B cell (primary cell): ENCODE measurements at regions not wholly inside any gene's neighbourhood (a gene's known extent, or its start where the extent isn't known, plus 50 kb on each side); places are given as distances from the start of the nearest gene placed in this dataset.

ENCODE experiments used
- ATAC-seq: fragments of 200-7000 bp; cut with Tn5 transposase; one replicate; pipeline ENCODE4 v1.10.0; 2021; ENCODE audit warnings: low read depth, mild to moderate bottlenecking, moderate number of reproducible peaks, moderate library complexity
- CTCF ChIA-PET: fragments of 350-600 bp; sonication (Branson Sonifier 250); formaldehyde crosslinking; loops from one replicate; lab custom pipeline; 2021; ENCODE audit warnings: antibody characterized with exemption, inconsistent platforms; lab: Charles Lee
- POLR2A ChIA-PET: fragments of 350-600 bp; sonication (Branson Sonifier 250); formaldehyde crosslinking; loops from one replicate; lab custom pipeline; 2021; ENCODE audit warnings: antibody characterized with exemption; lab: Charles Lee
- DNase-seq: peaks from one replicate; pipeline ENCODE4 v3.0.0; 2013
- H2AFZ ChIP-seq: 2 replicates; pipeline ENCODE4 v1.6.1; 2012; ENCODE audit warnings: mild to moderate bottlenecking, low read depth, low read length; ENCODE audit not compliant: insufficient read depth, poor library complexity, severe bottlenecking
- H3K27ac ChIP-seq, 2 donors: 1 replicate in 1 of 2; 2 replicates in 1 of 2; pipeline ENCODE4 v1.5.1; 2012 to 2013; ENCODE audit warnings: low read length in 2 of 2, mild to moderate bottlenecking in 2 of 2, moderate library complexity in 1 of 2
- H3K27me3 ChIP-seq, 4 experiments: fragments of 200-600 bp in 1 of 4; sonication (generic) in 1 of 4; replicated peaks in 1 of 4; 1 replicate in 2 of 4; 2 replicates in 2 of 4; pipeline versions ENCODE4 v1.6.1 to v1.7.0; 2013 to 2016; ENCODE audit warnings: low read length in 3 of 4, mild to moderate bottlenecking in 2 of 4, mixed read lengths in 1 of 4, moderate library complexity in 1 of 4; ENCODE audit not compliant: insufficient read depth in 4 of 4, control insufficient read depth in 3 of 4; ENCODE audit errors: control extremely low read depth in 1 of 4
- H3K36me3 ChIP-seq, 2 experiments: replicated peaks in 1 of 2; 1 replicate in 1 of 2; 2 replicates in 1 of 2; pipeline versions ENCODE4 v1.6.1 to v1.7.1; 2013; ENCODE audit warnings: low read length in 1 of 2; ENCODE audit not compliant: insufficient read depth in 2 of 2, control insufficient read depth in 1 of 2; ENCODE audit errors: control extremely low read depth in 1 of 2, extremely low read depth in 1 of 2
- H3K4me1 ChIP-seq, 2 donors: fragments of 200-600 bp in 1 of 2; sonication (generic) in 1 of 2; 1 replicate in 1 of 2; 2 replicates in 1 of 2; pipeline versions ENCODE4 v1.5.1 to v1.6.1; 2013 to 2017; ENCODE audit warnings: low read length in 2 of 2; ENCODE audit not compliant: control insufficient read depth in 2 of 2, insufficient read depth in 2 of 2
- H3K4me2 ChIP-seq: replicated peaks from 2 replicates; pipeline ENCODE3; 2012; ENCODE audit warnings: mild to moderate bottlenecking, low read depth, low read length; ENCODE audit not compliant: poor library complexity, severe bottlenecking
- H3K4me3 ChIP-seq, 5 experiments: fragments of 200-600 bp in 1 of 5; sonication (generic) in 1 of 5; 1 replicate in 3 of 5; 2 replicates in 2 of 5; pipeline versions ENCODE4 v1.5.1 to v1.7.0; 2011 to 2016; ENCODE audit warnings: low read length in 4 of 5, mild to moderate bottlenecking in 4 of 5, low read depth in 2 of 5, control low read depth in 1 of 5, moderate library complexity in 1 of 5; ENCODE audit not compliant: insufficient read depth in 1 of 5; ENCODE audit errors: control extremely low read depth in 1 of 5, extremely low read depth in 1 of 5
- H3K79me2 ChIP-seq: fragments of 200-600 bp; sonication (generic); one replicate; pipeline ENCODE4 v1.6.0; 2016; ENCODE audit warnings: low read length; ENCODE audit not compliant: control insufficient read depth, insufficient read depth
- H3K9ac ChIP-seq: fragments of 200-600 bp; sonication (generic); 2 replicates; pipeline ENCODE4 v1.6.1; 2017; ENCODE audit warnings: mild to moderate bottlenecking, low read length, moderate library complexity
- H3K9me3 ChIP-seq, 3 donors: one replicate each; pipeline versions ENCODE4 v1.6.1 to v1.7.1; 2013; ENCODE audit warnings: low read length in 2 of 3; ENCODE audit not compliant: control insufficient read depth in 2 of 3, insufficient read depth in 1 of 3; ENCODE audit errors: control extremely low read depth in 1 of 3
- H4K20me1 ChIP-seq: 2 replicates; pipeline ENCODE4 v1.6.0; 2012; ENCODE audit warnings: mild to moderate bottlenecking, low read length; ENCODE audit not compliant: insufficient read depth, control insufficient read depth, poor library complexity, severe bottlenecking
- H3K27ac Mint-ChIP-seq: one replicate; pipeline ENCODE4 v1.8.0; 2021; ENCODE audit warnings: mixed read lengths
- H3K27me3 Mint-ChIP-seq: one replicate; pipeline ENCODE4 v1.8.0; 2021; ENCODE audit warnings: mixed read lengths
- H3K4me1 Mint-ChIP-seq: one replicate; pipeline ENCODE4 v1.8.0; 2021; ENCODE audit warnings: mixed read lengths
- H3K4me3 Mint-ChIP-seq: one replicate; pipeline ENCODE4 v1.8.0; 2021; ENCODE audit warnings: mixed read lengths
- H3K9me3 Mint-ChIP-seq: one replicate; pipeline ENCODE4 v1.8.0; 2022; ENCODE audit warnings: mixed read lengths; ENCODE audit not compliant: insufficient read depth
- CTCF ChIP-seq: fragments of 200-600 bp; IDR thresholded peaks from one replicate; pipeline ENCODE4 v1.8.0; 2022; ENCODE audit warnings: antibody characterized with exemption, mild to moderate bottlenecking
- EZH2 ChIP-seq: IDR thresholded peaks from 2 replicates; pipeline ENCODE4 v1.6.1; 2012; ENCODE audit warnings: borderline replicate concordance, low read depth, mild to moderate bottlenecking, moderate library complexity, low read length; ENCODE audit not compliant: insufficient read depth, poor library complexity, severe bottlenecking
- WGBS: methylation state at CpG from one replicate; pipeline ENCODE4 v1.1.5; 2013; ENCODE audit warnings: missing lambda C conversion rate; ENCODE audit not compliant: insufficient coverage; 5-methylcytosine and 5-hydroxymethylcytosine counted together
- intact Hi-C: fragments of 100-400 bp; cut with micrococcal nuclease; formaldehyde crosslinking; loops from one replicate; pipeline ENCODE4 v1.10.0; 2022

GRCh38 chr4:83894831-83895230 lies 358.9 kb downstream of the GPAT3 start:
- H3K4me3 Mint-ChIP-seq, result no peak overlapping the region
- 50% methylated on average over 1 of the region's 1 CpG for WGBS
- Histone ChIP-seq H3K4me3 (no peak overlapping the region), H3K9me3 (no peaks in the 10 kb centered on the region), H3K27me3 (no peaks in the 10 kb centered on the region), H3K79me2 (no peaks in the 10 kb centered on the region), H3K4me1 (no peaks in the 10 kb centered on the region), H4K20me1 (no peaks in the 10 kb centered on the region), H3K9ac (no peak overlapping the region), H3K36me3 (no peaks in the 10 kb centered on the region), H3K4me2 (no peak overlapping the region), H2AFZ (no peak overlapping the region), H3K27ac (no peak overlapping the region)
- CTCF ChIA-PET, result no interaction called here
- no peak for DNase-seq
- no peaks in the 10 kb centered on the region for H3K4me1 Mint-ChIP-seq
- H3K9me3 Mint-ChIP-seq, result no peaks in the 10 kb centered on the region
- intact Hi-C loops, result no loop called here
- peaks cover 3% of the 10 kb centered on the region for H3K27me3 Mint-ChIP-seq
- no peak for TF ChIP-seq EZH2
- TF ChIP-seq CTCF, result no peak
- ATAC-seq, result no peak
- POLR2A ChIA-PET, result no interaction called here
- no peak overlapping the region for H3K27ac Mint-ChIP-seq

- WGBS, result 100% methylated on average over 1 of the region's 1 CpG
- H3K4me2 ChIP-seq, result no peak overlapping the region
- no peaks in the 10 kb centered on the region for H3K79me2 ChIP-seq
- no peaks in the 10 kb centered on the region for H4K20me1 ChIP-seq
- H3K4me1 Mint-ChIP-seq, result no peaks in the 10 kb centered on the region
- no peak overlapping the region for H3K9ac ChIP-seq
- no peaks in the 10 kb centered on the region for H3K4me1 ChIP-seq
- no peak overlapping the region for H3K4me3 ChIP-seq
- no peak overlapping the region for H3K27ac ChIP-seq
- no peaks in the 10 kb centered on the region for H3K27me3 ChIP-seq
- CTCF ChIA-PET, result no interaction called here
- H3K4me3 Mint-ChIP-seq, result no peak overlapping the region
- no peaks in the 10 kb centered on the region for H3K9me3 Mint-ChIP-seq
- no peak overlapping the region for H2AFZ ChIP-seq
- POLR2A ChIA-PET, result no interaction called here
- no peaks in the 10 kb centered on the region for H3K9me3 ChIP-seq
- DNase-seq, result no peak
- no peak overlapping the region for H3K27ac Mint-ChIP-seq
- ATAC-seq, result no peak
- intact Hi-C loops, result no loop called here
- TF ChIP-seq EZH2 (no peak), CTCF (no peak)
- peaks cover 3% of the 10 kb centered on the region for H3K27me3 Mint-ChIP-seq
- no peaks in the 10 kb centered on the region for H3K36me3 ChIP-seq
Measured at GRCh38 chr4:83890816-83891215, 354.9 kb downstream of the GPAT3 start.
